Colonic mucosa (tissue), 4 donors: ENCODE measurements at regions not wholly inside any gene's neighbourhood (a gene's known extent, or its start where the extent isn't known, plus 50 kb on each side); places are given as distances from the start of the nearest gene placed in this dataset.

Experiments
- DNase-seq: peaks from one replicate; pipeline ENCODE4 v3.0.0-alpha.2; 2020
- H3K27ac ChIP-seq: fragments of 200-600 bp; one replicate; pipeline ENCODE4 v1.8.0; 2021
- H3K27me3 ChIP-seq: fragments of 200-600 bp; one replicate; pipeline ENCODE4 v1.8.0; 2021
- H3K36me3 ChIP-seq: fragments of 200-600 bp; one replicate; pipeline ENCODE4 v1.8.0; 2021
- H3K4me1 ChIP-seq: fragments of 200-600 bp; one replicate; pipeline ENCODE4 v1.8.0; 2021; ENCODE audit warnings: mild to moderate bottlenecking
- H3K4me3 ChIP-seq: fragments of 200-600 bp; one replicate; pipeline ENCODE4 v1.8.0; 2021
- H3K9ac ChIP-seq, 2 donors: one replicate each; pipeline ENCODE4 v1.7.0; 2013; ENCODE audit warnings: control low read depth in 2 of 2, low read depth in 2 of 2, low read length in 2 of 2
- H3K9me3 ChIP-seq: fragments of 200-600 bp; one replicate; pipeline ENCODE4 v1.8.0; 2021
- intact Hi-C: fragments of 100-400 bp; cut with DNase I; formaldehyde crosslinking; loops from one replicate; pipeline ENCODE4 v1.14.1; 2022
- TF ChIP-seq, protein P1 (sequence below): fragments of 200-600 bp; IDR thresholded peaks from one replicate; pipeline ENCODE4 v1.8.0; 2022; ENCODE audit warnings: antibody characterized with exemption, mild to moderate bottlenecking
- donor health status: healthy.
- donor health status: DM: no; HTN: no; CAD: no.
- donor health status: DM: no; HTN: no; CAD: no.

GRCh38 chr1:168865850-168866620 lies 137.0 kb upstream of the DPT start:
- Histone ChIP-seq H3K9me3 (no peaks in the 10 kb centered on the region), H3K27me3 (no peaks in the 10 kb centered on the region), H3K36me3 (no peaks in the 10 kb centered on the region), H3K4me1 (no peaks in the 10 kb centered on the region), H3K27ac (no peak overlapping the region), H3K9ac (no peak overlapping the region), H3K4me3 (no peak overlapping the region)
- DNase-seq = no peak
- intact Hi-C loops = no loop called here
- TF ChIP-seq, protein P1, sequence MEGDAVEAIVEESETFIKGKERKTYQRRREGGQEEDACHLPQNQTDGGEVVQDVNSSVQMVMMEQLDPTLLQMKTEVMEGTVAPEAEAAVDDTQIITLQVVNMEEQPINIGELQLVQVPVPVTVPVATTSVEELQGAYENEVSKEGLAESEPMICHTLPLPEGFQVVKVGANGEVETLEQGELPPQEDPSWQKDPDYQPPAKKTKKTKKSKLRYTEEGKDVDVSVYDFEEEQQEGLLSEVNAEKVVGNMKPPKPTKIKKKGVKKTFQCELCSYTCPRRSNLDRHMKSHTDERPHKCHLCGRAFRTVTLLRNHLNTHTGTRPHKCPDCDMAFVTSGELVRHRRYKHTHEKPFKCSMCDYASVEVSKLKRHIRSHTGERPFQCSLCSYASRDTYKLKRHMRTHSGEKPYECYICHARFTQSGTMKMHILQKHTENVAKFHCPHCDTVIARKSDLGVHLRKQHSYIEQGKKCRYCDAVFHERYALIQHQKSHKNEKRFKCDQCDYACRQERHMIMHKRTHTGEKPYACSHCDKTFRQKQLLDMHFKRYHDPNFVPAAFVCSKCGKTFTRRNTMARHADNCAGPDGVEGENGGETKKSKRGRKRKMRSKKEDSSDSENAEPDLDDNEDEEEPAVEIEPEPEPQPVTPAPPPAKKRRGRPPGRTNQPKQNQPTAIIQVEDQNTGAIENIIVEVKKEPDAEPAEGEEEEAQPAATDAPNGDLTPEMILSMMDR = no peak

DNA sequence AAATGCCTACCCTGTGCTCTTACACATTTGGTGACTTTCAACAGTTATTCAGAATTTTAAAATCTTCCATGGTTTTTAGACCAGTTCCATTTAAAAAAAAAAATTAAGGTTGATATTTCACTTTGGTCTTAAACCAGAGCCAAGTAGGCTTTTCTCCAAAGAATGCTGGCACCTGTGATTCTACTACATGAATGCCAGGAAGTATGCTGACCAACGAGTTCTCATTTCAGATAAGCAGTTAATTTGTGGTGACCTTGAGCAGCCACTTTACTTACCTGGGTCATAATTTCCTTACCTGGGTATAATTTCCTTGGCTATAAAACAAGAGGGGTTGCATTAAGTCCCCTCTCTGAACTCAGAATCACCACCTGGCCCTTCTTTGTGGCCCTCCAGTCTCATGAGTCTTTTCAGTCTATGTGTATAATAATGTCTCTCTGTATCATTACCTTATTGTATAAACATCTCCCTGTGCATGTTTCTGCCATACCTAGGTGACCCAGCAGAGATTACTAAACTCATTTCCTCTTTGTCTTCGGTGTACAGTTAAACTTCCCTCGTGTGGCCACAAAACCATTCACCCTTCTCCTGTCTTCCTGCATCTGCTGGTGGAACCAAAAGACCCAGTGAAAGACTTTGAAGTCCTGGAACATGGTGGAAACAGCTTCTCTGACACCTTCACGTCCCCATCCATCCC lies 139.1 kb upstream of the DPT start:
- Histone ChIP-seq H3K9ac (no peak overlapping the region), H3K27ac (no peak overlapping the region), H3K27me3 (no peaks in the 10 kb centered on the region), H3K36me3 (no peaks in the 10 kb centered on the region), H3K4me1 (no peaks in the 10 kb centered on the region), H3K4me3 (no peak overlapping the region), H3K9me3 (no peaks in the 10 kb centered on the region)
- DNase-seq = no peak
- TF ChIP-seq, protein P1 = no peak
- intact Hi-C loops = no loop called here

DNA sequence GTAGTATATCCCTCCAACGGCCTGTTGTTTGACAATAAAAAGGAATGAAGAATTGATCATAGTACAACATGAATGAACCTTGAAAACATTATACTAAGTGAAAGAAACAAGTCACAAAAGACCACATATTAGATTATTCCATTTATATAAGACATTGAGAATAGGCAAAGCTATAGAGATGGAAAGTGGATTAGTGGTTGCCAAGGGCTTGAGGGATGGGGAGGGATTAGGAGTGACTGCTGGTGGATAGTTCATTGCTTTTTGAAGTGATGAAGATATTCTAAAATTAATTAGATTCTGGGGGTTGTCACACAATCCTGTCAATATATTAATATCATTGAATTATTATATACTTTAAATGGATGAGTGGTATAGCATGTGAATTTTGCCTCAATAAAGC lies 142.5 kb upstream of the DPT start:
- Histone ChIP-seq H3K4me3 (no peak overlapping the region), H3K27ac (no peak overlapping the region), H3K27me3 (no peaks in the 10 kb centered on the region), H3K36me3 (no peaks in the 10 kb centered on the region), H3K9me3 (no peaks in the 10 kb centered on the region), H3K4me1 (no peaks in the 10 kb centered on the region), H3K9ac (no peak overlapping the region)
- TF ChIP-seq, protein P1 = no peak
- intact Hi-C loops = no loop called here
- DNase-seq = no peak

- TF ChIP-seq, protein P1 = no peak
- Histone ChIP-seq H3K27me3 (no peaks in the 10 kb centered on the region), H3K27ac (no peak overlapping the region), H3K9ac (no peak overlapping the region), H3K36me3 (no peaks in the 10 kb centered on the region), H3K4me3 (no peak overlapping the region), H3K4me1 (no peaks in the 10 kb centered on the region), H3K9me3 (no peaks in the 10 kb centered on the region)
- intact Hi-C loops = no loop called here
- no peak for DNase-seq
These were observed 146.8 kb upstream of the DPT start for GRCh38 chr1:168875831-168876230.

DNA sequence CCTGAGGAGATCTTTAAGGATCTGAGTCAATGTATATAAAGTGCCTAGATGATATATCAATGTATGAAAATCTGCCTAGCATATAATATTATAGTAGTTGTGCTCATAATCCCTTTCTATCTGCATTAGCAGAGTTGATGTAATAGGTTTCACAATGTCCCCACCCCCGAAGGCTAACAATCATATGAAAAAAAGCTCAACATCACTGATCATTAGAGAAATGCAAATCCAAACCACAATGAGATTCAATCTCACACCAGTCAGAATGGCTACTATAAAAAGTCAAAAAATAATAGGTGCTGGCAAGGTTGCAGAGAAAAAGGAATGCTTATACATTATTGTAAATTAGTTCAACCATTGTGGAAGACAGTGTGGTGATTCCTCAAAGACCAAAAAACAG lies 147.8 kb upstream of the DPT start:
- H3K9ac ChIP-seq = no peak overlapping the region

More for the DNA sequence above, 147.8 kb upstream of the DPT start:
- intact Hi-C loops = no loop called here
- H3K27ac ChIP-seq = no peak overlapping the region
- H3K27me3 ChIP-seq = no peaks in the 10 kb centered on the region
- no peaks in the 10 kb centered on the region for H3K4me1 ChIP-seq
- TF ChIP-seq, protein P1 = no peak
- no peak for DNase-seq
- H3K36me3 ChIP-seq = no peaks in the 10 kb centered on the region
- H3K9me3 ChIP-seq = no peaks in the 10 kb centered on the region
- no peak overlapping the region for H3K4me3 ChIP-seq
